ENCODE measurements at regions not wholly inside any gene's neighbourhood (a gene's known extent, or its start where the extent isn't known, plus 50 kb on each side); places are given as distances from the start of the nearest gene placed in this dataset.

DNA sequence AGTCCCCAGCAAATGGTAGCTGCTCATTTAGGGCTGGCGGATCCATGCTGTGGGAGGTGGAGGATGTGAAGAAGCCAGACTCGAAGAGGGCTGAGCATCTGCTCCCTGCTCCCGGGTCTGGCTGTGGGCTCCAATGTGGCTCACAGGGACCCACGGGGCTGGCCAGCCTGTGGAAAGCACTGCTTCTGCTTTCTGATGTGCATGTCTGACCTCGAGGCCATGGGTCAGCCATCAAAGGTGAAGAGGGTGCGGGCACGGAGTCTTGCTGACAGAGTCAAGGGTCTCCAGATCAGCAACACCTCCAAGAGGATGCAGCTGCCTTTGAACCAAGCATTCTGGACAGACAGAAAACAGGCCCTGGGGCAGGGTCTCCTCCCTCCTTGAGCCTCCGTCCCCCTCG, 178.2 kb downstream of the INHBB start:
- peaks cover 0 to 22% (median 10%) of the 10 kb centered on the region in 4 donors for H3K4me1 ChIP-seq
- DNase-seq = no peak
- intact Hi-C loops (cut with DNase I) = no loop called here

DNA sequence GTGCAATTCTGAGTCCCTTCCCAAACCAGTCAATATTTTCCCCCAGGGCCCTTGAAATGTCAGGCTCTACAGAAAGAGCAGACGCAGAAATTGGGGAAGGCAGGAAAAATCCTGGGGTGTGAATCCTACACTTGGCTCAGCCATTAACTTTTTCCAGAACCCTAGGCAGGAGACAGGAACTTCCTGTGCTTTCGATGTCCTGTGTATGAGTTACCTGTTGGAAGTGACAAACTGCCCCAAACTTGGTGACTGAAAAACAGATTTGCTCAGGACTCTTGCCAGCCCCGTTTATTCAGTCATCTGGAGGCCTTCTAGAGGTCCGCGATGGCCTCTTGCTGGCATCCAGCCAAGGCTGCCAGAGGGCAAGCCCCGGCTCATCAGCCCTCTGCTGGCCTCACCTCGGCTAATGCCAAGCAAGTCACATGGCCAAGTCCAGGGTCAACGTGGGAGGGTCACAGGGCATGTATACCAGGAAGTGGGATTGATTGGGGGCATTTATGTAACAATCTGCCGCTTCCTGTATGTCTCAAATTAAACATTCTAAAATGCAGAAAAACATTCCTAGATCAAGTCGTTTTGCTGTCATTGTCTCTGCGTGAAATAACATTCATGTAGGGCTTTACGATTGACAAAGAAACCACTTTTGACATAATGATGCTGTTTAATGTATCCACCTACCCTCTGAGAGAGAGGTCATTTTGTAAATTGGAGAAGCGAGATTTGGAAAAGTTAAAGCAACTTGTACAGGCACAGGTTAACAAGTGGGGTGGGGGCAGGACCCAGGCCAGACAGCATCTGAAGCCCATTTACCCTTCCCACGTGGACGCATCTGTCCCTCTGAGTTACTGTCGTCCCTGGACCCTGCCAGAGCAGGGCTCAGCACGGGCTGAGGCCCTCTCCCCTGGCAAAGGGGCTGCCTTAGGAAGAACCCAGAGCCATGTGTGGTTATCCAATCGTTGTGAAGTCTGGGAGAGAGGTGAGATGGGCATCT, 179.4 kb downstream of the INHBB start:
- peaks cover 0 to 22% (median 10%) of the 10 kb centered on the region in 4 donors for H3K4me1 ChIP-seq
- no peaks in the 10 kb centered on the region for H3K27me3 ChIP-seq
- DNase-seq (peak; percentile 95 to 96 (median 95)), ATAC-seq (peak; percentile 78 to 91 (median 82))
- no peak for TF ChIP-seq POLR2A (IDR thresholded peaks at IDR 0.05)
- TF ChIP-seq, protein P1, sequence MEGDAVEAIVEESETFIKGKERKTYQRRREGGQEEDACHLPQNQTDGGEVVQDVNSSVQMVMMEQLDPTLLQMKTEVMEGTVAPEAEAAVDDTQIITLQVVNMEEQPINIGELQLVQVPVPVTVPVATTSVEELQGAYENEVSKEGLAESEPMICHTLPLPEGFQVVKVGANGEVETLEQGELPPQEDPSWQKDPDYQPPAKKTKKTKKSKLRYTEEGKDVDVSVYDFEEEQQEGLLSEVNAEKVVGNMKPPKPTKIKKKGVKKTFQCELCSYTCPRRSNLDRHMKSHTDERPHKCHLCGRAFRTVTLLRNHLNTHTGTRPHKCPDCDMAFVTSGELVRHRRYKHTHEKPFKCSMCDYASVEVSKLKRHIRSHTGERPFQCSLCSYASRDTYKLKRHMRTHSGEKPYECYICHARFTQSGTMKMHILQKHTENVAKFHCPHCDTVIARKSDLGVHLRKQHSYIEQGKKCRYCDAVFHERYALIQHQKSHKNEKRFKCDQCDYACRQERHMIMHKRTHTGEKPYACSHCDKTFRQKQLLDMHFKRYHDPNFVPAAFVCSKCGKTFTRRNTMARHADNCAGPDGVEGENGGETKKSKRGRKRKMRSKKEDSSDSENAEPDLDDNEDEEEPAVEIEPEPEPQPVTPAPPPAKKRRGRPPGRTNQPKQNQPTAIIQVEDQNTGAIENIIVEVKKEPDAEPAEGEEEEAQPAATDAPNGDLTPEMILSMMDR (IDR thresholded peaks at IDR 0.05) = peak in 3 of 4 donors; percentile 8 to 40 (median 26)
- H3K9me3 ChIP-seq = no peaks in the 10 kb centered on the region
- 29% methylated on average over 13 of the region's 18 CpGs for WGBS (ENCODE audit: insufficient coverage, low coverage, low lambda C conversion rate, missing lambda C conversion rate)
- intact Hi-C loops (cut with DNase I) = no loop called here
- peak overlapping the region; percentile 35 to 73 (median 53) for H3K27ac ChIP-seq
- H3K36me3 ChIP-seq = no peaks in the 10 kb centered on the region
- H3K4me3 ChIP-seq = no peak overlapping the region

More for the DNA sequence above, 178.2 kb downstream of the INHBB start:
- Histone ChIP-seq H3K4me3 (no peak overlapping the region), H3K27me3 (no peaks in the 10 kb centered on the region), H3K9me3 (no peaks in the 10 kb centered on the region), H3K36me3 (no peaks in the 10 kb centered on the region), H3K27ac (peak overlapping the region in 1 of 3 donors; percentile 0)
- TF ChIP-seq POLR2A (IDR thresholded peaks at IDR 0.05) = no peak
- TF ChIP-seq, protein P1 (IDR thresholded peaks at IDR 0.05) = no peak
- 100% methylated on average over 4 of the region's 9 CpGs for WGBS (ENCODE audit: insufficient coverage, low coverage, low lambda C conversion rate, missing lambda C conversion rate)
- ATAC-seq = no peak

DNA sequence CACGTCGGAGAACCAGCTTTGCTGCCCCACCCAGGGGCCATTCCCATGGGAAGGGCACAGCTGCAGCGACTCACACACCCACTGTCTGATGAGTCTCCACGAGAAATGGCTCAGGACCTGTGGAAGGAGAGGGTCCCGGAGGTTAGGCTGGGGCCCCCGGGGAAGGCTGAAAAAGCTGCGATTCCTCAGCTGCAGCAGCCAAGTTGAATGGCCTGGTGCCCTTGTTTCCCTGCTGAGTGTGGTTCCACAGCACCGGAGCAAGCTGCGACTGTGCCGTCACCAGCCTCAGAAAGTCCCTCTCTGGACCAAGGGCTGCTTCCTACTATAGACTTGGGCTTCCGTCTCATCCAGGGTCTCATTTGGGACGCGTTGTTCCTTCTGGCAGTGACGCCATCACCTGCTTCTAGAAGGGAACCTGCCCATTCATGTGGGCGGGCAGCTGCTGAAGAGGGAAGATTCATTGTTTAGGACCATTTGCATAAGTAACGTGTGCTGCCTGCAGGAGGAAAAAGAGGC, 180.2 kb downstream of the INHBB start:
- H3K4me3 ChIP-seq = no peak overlapping the region
- ATAC-seq (peak in 3 of 4 donors; percentile 2 to 44 (median 25)), DNase-seq (no peak)
- intact Hi-C loops (cut with DNase I) = no loop called here
- H3K36me3 ChIP-seq = no peaks in the 10 kb centered on the region
- H3K4me1 ChIP-seq = peaks cover 0 to 22% (median 10%) of the 10 kb centered on the region in 4 donors
- no peaks in the 10 kb centered on the region for H3K27me3 ChIP-seq
- no peaks in the 10 kb centered on the region for H3K9me3 ChIP-seq
- TF ChIP-seq, protein P1 (IDR thresholded peaks at IDR 0.05) = no peak
- TF ChIP-seq POLR2A (IDR thresholded peaks at IDR 0.05) = no peak
- peak overlapping the region; percentile 35 to 73 (median 53) for H3K27ac ChIP-seq
- 59% methylated on average over 2 of the region's 16 CpGs for WGBS (ENCODE audit: insufficient coverage, low coverage, low lambda C conversion rate, missing lambda C conversion rate)

DNA sequence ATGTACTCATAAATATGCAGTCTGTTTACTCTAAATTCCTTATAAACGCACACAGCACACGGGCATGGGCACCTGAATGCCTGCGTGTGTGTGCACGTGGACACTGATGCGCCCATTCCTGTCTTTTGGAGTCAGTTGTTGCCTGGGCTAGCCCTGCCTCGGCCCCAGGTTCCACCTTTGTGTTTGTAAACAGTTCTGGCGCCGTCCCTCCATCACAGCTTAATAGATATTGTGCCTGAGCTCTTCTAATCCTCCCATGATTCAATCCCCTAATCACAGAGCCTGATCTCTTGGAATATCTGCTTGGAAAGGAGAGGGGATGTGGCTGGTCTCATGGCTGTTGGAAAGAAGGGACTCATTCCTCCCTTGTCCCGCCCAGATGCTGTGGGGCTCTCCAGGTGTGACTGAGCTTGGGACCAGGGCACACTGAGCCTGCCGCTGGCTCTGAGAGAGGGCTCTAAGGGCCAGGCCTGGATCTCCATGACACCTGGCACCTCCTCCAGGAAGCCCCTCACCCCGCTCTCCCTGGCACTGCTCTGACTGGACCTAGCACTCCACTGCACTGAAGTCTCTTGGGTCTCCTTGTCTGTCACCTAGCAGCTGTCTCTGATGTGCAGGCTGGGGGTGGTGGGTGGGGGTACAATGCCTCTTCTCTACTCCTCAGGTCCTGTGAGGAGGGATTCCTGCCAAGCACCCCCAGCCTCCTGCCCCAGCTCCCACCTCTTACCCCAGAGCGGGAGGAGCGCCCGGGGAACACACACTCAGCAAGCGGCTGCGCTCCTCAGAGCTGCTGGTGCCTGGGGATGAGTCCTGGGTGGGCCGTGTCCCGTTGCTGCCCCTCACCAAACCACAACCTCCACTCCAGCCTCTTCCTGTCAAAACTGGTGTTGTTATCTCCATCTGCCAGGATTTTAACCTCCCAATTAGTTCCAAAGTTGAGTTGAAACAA, 181.3 kb downstream of the INHBB start:
- intact Hi-C loops (cut with DNase I) = no loop called here
- H3K27me3 ChIP-seq = no peaks in the 10 kb centered on the region
- TF ChIP-seq POLR2A (IDR thresholded peaks at IDR 0.05) = no peak
- TF ChIP-seq, protein P1 (IDR thresholded peaks at IDR 0.05) = no peak
- ATAC-seq (no peak), DNase-seq (no peak)
- H3K27ac ChIP-seq = no peak overlapping the region
- WGBS (ENCODE audit: insufficient coverage, low coverage, low lambda C conversion rate, missing lambda C conversion rate) = 82% methylated on average over 7 of the region's 18 CpGs
- H3K9me3 ChIP-seq = no peaks in the 10 kb centered on the region
- H3K4me1 ChIP-seq = peaks cover 0 to 18% (median 10%) of the 10 kb centered on the region in 4 donors
- no peak overlapping the region for H3K4me3 ChIP-seq
- H3K36me3 ChIP-seq = no peaks in the 10 kb centered on the region
